Neutrophil (primary cell): ENCODE measurements at regions not wholly inside any gene's neighbourhood (a gene's known extent, or its start where the extent isn't known, plus 50 kb on each side); places are given as distances from the start of the nearest gene placed in this dataset.

ENCODE experiments used
- H3K27ac ChIP-seq: fragments of 200-600 bp; sonication (generic); 2 replicates; pipeline ENCODE4 v1.5.1; 2016; ENCODE audit warnings: mild to moderate bottlenecking, moderate library complexity
- H3K27me3 ChIP-seq: fragments of 200-600 bp; sonication (generic); 2 replicates; pipeline ENCODE4 v1.6.0; 2016; ENCODE audit warnings: mild to moderate bottlenecking
- H3K36me3 ChIP-seq: fragments of 200-600 bp; sonication (generic); 2 replicates; pipeline ENCODE4 v1.5.1; 2017
- H3K4me1 ChIP-seq, 2 experiments: fragments of 200-600 bp in 1 of 2; sonication (generic) in 1 of 2; 1 replicate in 1 of 2; 2 replicates in 1 of 2; pipeline versions ENCODE4 v1.5.1 to v1.6.1; 2013 to 2016; ENCODE audit warnings: low read depth in 1 of 2, low read length in 1 of 2, mild to moderate bottlenecking in 1 of 2, moderate library complexity in 1 of 2; ENCODE audit not compliant: control insufficient read depth in 1 of 2, insufficient read depth in 1 of 2
- H3K4me3 ChIP-seq, 2 experiments: fragments of 200-600 bp in 1 of 2; sonication (generic) in 1 of 2; 1 replicate in 1 of 2; 2 replicates in 1 of 2; pipeline ENCODE4 v1.5.1; 2013 to 2016; ENCODE audit warnings: low read depth in 1 of 2, low read length in 1 of 2, mild to moderate bottlenecking in 1 of 2, moderate library complexity in 1 of 2
- H3K9me3 ChIP-seq: fragments of 200-600 bp; sonication (generic); 2 replicates; pipeline ENCODE4 v1.5.1; 2016
- CTCF ChIP-seq: fragments of 200-600 bp; sonication (generic); IDR thresholded peaks from 2 replicates; pipeline ENCODE4 v1.5.1; 2016; ENCODE audit warnings: antibody characterized with exemption

GRCh38 chr3:182233957-182234356, 522.2 kb downstream of the SOX2 start:
- Histone ChIP-seq H3K4me3 (no peak overlapping the region), H3K27me3 (peaks cover 40% of the 10 kb centered on the region), H3K4me1 (no peaks in the 10 kb centered on the region), H3K9me3 (no peaks in the 10 kb centered on the region), H3K27ac (no peak overlapping the region), H3K36me3 (no peaks in the 10 kb centered on the region)
- TF ChIP-seq CTCF = no peak

GRCh38 chr3:182234881-182235280, 523.2 kb downstream of the SOX2 start:
- Histone ChIP-seq H3K4me3 (no peak overlapping the region), H3K36me3 (no peaks in the 10 kb centered on the region), H3K27ac (no peak overlapping the region), H3K4me1 (no peaks in the 10 kb centered on the region), H3K27me3 (peaks cover 35% of the 10 kb centered on the region), H3K9me3 (no peaks in the 10 kb centered on the region)
- no peak for TF ChIP-seq CTCF

- no peaks in the 10 kb centered on the region for H3K9me3 ChIP-seq
- peaks cover 35% of the 10 kb centered on the region for H3K27me3 ChIP-seq
- H3K36me3 ChIP-seq = no peaks in the 10 kb centered on the region
- no peak for TF ChIP-seq CTCF
- no peak overlapping the region for H3K27ac ChIP-seq
- no peak overlapping the region for H3K4me3 ChIP-seq
- no peaks in the 10 kb centered on the region for H3K4me1 ChIP-seq
These were observed 523.8 kb downstream of the SOX2 start for GRCh38 chr3:182235504-182235903.

- H3K27ac ChIP-seq = no peak overlapping the region
- no peak overlapping the region for H3K4me3 ChIP-seq
These were observed 526.4 kb downstream of the SOX2 start for GRCh38 chr3:182238126-182238525.

GRCh38 chr3:182239316-182239715, 527.6 kb downstream of the SOX2 start:
- peaks cover 24% of the 10 kb centered on the region for H3K27me3 ChIP-seq
- no peak overlapping the region for H3K27ac ChIP-seq
- H3K4me3 ChIP-seq = no peak overlapping the region
- H3K36me3 ChIP-seq = no peaks in the 10 kb centered on the region
- no peaks in the 10 kb centered on the region for H3K9me3 ChIP-seq
- no peaks in the 10 kb centered on the region for H3K4me1 ChIP-seq
- TF ChIP-seq CTCF = no peak

More at GRCh38 chr3:182238126-182238525, 526.4 kb downstream of the SOX2 start:
- H3K36me3 ChIP-seq = no peaks in the 10 kb centered on the region
- peaks cover 35% of the 10 kb centered on the region for H3K27me3 ChIP-seq
- no peaks in the 10 kb centered on the region for H3K9me3 ChIP-seq
- TF ChIP-seq CTCF = no peak
- H3K4me1 ChIP-seq = no peaks in the 10 kb centered on the region

GRCh38 chr3:182240474-182240873, 528.7 kb downstream of the SOX2 start:
- Histone ChIP-seq H3K36me3 (no peaks in the 10 kb centered on the region), H3K9me3 (no peaks in the 10 kb centered on the region), H3K4me3 (no peak overlapping the region), H3K27me3 (peaks cover 12% of the 10 kb centered on the region), H3K4me1 (peaks cover 0 to under 1% of the 10 kb centered on the region in 2 experiments), H3K27ac (no peak overlapping the region)
- TF ChIP-seq CTCF = no peak
